HEK293 (cell line): ENCODE measurements at regions not wholly inside any gene's neighbourhood (a gene's known extent, or its start where the extent isn't known, plus 50 kb on each side); places are given as distances from the start of the nearest gene placed in this dataset.

ENCODE experiments used
- ZNF157 ChIP-seq: fragments of 450-650 bp; formaldehyde crosslinking; IDR thresholded peaks from 2 replicates; pipeline ENCODE4 v1.5.1; 2016; ENCODE audit warnings: missing biosample characterization, missing genetic modification characterization
- ZNF24 ChIP-seq: fragments of 450-650 bp; formaldehyde crosslinking; IDR thresholded peaks from 2 replicates; pipeline ENCODE4 v1.5.1; 2016; ENCODE audit warnings: missing biosample characterization, missing genetic modification characterization
- ZNF473 ChIP-seq: fragments of 450-650 bp; formaldehyde crosslinking; IDR thresholded peaks from 2 replicates; pipeline ENCODE4 v1.5.1; 2017; ENCODE audit warnings: missing biosample characterization, missing genetic modification characterization
- ZNF621 ChIP-seq: fragments of 450-650 bp; formaldehyde crosslinking; IDR thresholded peaks from 2 replicates; pipeline ENCODE4 v1.5.1; 2017; ENCODE audit warnings: missing biosample characterization, missing genetic modification characterization
- ZNF768 ChIP-seq: fragments of 450-650 bp; formaldehyde crosslinking; IDR thresholded peaks from 2 replicates; pipeline ENCODE4 v1.5.1; 2018; ENCODE audit warnings: missing biosample characterization, mild to moderate bottlenecking, missing genetic modification characterization
- TF ChIP-seq, protein P1 (sequence below): fragments of 450-650 bp; formaldehyde crosslinking; IDR thresholded peaks from 2 replicates; pipeline ENCODE4 v1.5.1; 2016; ENCODE audit warnings: missing biosample characterization, missing genetic modification characterization
- TF ChIP-seq, protein P2 (sequence below): fragments of 450-650 bp; formaldehyde crosslinking; IDR thresholded peaks from 2 replicates; pipeline ENCODE4 v1.5.1; 2016; ENCODE audit warnings: missing biosample characterization, missing genetic modification characterization

DNA sequence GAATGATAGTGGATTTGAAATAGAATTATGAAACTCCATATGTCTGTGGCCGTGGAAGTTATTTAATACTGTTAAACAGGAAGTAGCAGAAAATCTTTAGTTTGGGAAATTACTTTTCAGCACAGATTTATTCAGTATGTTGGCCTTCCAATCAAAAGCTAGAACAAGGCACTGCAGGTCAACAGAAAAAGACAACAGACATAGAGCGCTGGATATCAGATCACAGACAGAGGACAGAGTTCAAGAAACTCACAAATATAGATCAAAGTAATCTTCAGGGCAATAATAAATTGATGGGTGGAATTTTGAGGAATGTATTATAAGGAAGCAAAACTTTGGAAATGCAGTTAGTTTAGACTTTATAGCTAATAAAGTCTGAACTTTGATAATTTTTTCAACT, 159.5 kb upstream of the TMCO5A start:
- TF ChIP-seq ZNF24 (tag by site-specific recombination): no peak
- TF ChIP-seq, protein P1, sequence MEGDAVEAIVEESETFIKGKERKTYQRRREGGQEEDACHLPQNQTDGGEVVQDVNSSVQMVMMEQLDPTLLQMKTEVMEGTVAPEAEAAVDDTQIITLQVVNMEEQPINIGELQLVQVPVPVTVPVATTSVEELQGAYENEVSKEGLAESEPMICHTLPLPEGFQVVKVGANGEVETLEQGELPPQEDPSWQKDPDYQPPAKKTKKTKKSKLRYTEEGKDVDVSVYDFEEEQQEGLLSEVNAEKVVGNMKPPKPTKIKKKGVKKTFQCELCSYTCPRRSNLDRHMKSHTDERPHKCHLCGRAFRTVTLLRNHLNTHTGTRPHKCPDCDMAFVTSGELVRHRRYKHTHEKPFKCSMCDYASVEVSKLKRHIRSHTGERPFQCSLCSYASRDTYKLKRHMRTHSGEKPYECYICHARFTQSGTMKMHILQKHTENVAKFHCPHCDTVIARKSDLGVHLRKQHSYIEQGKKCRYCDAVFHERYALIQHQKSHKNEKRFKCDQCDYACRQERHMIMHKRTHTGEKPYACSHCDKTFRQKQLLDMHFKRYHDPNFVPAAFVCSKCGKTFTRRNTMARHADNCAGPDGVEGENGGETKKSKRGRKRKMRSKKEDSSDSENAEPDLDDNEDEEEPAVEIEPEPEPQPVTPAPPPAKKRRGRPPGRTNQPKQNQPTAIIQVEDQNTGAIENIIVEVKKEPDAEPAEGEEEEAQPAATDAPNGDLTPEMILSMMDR (tag by site-specific recombination): no peak
- TF ChIP-seq ZNF473 (tag by site-specific recombination): no peak
- TF ChIP-seq, protein P2, sequence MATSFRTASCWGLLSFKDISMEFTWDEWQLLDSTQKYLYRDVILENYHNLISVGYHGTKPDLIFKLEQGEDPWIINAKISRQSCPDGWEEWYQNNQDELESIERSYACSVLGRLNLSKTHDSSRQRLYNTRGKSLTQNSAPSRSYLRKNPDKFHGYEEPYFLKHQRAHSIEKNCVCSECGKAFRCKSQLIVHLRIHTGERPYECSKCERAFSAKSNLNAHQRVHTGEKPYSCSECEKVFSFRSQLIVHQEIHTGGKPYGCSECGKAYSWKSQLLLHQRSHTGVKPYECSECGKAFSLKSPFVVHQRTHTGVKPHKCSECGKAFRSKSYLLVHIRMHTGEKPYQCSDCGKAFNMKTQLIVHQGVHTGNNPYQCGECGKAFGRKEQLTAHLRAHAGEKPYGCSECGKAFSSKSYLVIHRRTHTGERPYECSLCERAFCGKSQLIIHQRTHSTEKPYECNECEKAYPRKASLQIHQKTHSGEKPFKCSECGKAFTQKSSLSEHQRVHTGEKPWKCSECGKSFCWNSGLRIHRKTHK (tag by site-specific recombination): no peak
- no peak for TF ChIP-seq ZNF157 (tag by site-specific recombination)
- no peak for TF ChIP-seq ZNF621
- TF ChIP-seq ZNF768 (tag by site-specific recombination): no peak
